Endothelial cell of umbilical vein (primary cell): ENCODE measurements at regions not wholly inside any gene's neighbourhood (a gene's known extent, or its start where the extent isn't known, plus 50 kb on each side); places are given as distances from the start of the nearest gene placed in this dataset.

Experiments used
- BruUV-seq: library from RNA; stranded (reverse); fragments of 400-500 nt; replicated peaks from 2 replicates; lab custom pipeline; 2021; lab: Mats Ljungman, UMichigan
- CTCF ChIA-PET: fragments of 300-600, 350-600 bp; sonication (Branson Sonifier 250); formaldehyde crosslinking; loops from one replicate; lab custom pipeline; 2021; ENCODE audit warnings: antibody characterized with exemption, inconsistent platforms; lab: Charles Lee
- POLR2A ChIA-PET: fragments of 300-600, 350-600 bp; sonication (Branson Sonifier 250); formaldehyde crosslinking; loops from one replicate; lab custom pipeline; 2021; ENCODE audit warnings: antibody characterized with exemption, inconsistent platforms; lab: Charles Lee
- DNase-seq: peaks from one replicate; pipeline ENCODE4 v3.0.0-alpha.2; 2011; ENCODE audit warnings: low read depth, low spot score
- FAIRE-seq: peaks from 2 replicates; lab custom pipeline; 2011; peaks lifted over from hg19 to GRCh38; lab: Jason Lieb, UNC
- H2AFZ ChIP-seq: 2 replicates; pipeline ENCODE4 v1.6.0; 2012; ENCODE audit warnings: low read depth, low read length, control low read depth, inconsistent platforms
- H3K27ac ChIP-seq: 2 replicates; pipeline ENCODE4 v1.5.1; 2011; ENCODE audit warnings: low read depth, mild to moderate bottlenecking, control low read depth, low read length, moderate library complexity; ENCODE audit not compliant: insufficient read depth
- H3K27me3 ChIP-seq, 2 experiments: 2 replicates each; pipeline versions ENCODE4 v1.6.0 to v1.6.1; 2011; ENCODE audit warnings: low read length in 2 of 2, mixed read lengths in 1 of 2; ENCODE audit not compliant: control insufficient read depth in 2 of 2, insufficient read depth in 2 of 2
- H3K36me3 ChIP-seq, 2 experiments: 2 replicates in 1 of 2; 3 replicates in 1 of 2; pipeline ENCODE4 v1.5.1; 2011; ENCODE audit warnings: low read length in 2 of 2, mild to moderate bottlenecking in 1 of 2, moderate library complexity in 1 of 2; ENCODE audit not compliant: control insufficient read depth in 2 of 2, insufficient read depth in 2 of 2; ENCODE audit errors: extremely low read depth in 1 of 2
- H3K4me1 ChIP-seq: 3 replicates; pipeline ENCODE4 v1.5.1; 2011; ENCODE audit warnings: mild to moderate bottlenecking, low read length; ENCODE audit not compliant: control insufficient read depth, insufficient read depth; ENCODE audit errors: extremely low read depth
- H3K4me2 ChIP-seq: 2 replicates; pipeline ENCODE4 v1.6.1; 2011; ENCODE audit warnings: low read length, control low read depth, mixed read lengths; ENCODE audit not compliant: insufficient read depth
- H3K4me3 ChIP-seq, 3 experiments: fragments of 200-600 bp in 1 of 3; sonication (generic), shearing (Covaris generic) in 1 of 3; replicated peaks in 1 of 3; 2 replicates each; pipeline ENCODE4 v1.5.1; 2011 to 2016; ENCODE audit warnings: control low read depth in 3 of 3, low read length in 3 of 3, mild to moderate bottlenecking in 2 of 3, inconsistent platforms in 1 of 3, low read depth in 1 of 3, moderate library complexity in 1 of 3; ENCODE audit not compliant: insufficient read depth in 1 of 3
- H3K79me2 ChIP-seq: 2 replicates; pipeline ENCODE4 v1.6.0; 2012; ENCODE audit warnings: low read length, inconsistent platforms; ENCODE audit not compliant: control insufficient read depth, insufficient read depth
- H3K9ac ChIP-seq: replicated peaks from 2 replicates; pipeline ENCODE3; 2011; ENCODE audit warnings: low read length, control low read depth; ENCODE audit not compliant: insufficient read depth; ENCODE audit errors: extremely low read depth
- H3K9me1 ChIP-seq: replicated peaks from 3 replicates; pipeline ENCODE4 v1.6.0; 2011; ENCODE audit warnings: mild to moderate bottlenecking, low read length; ENCODE audit not compliant: control insufficient read depth, insufficient read depth; ENCODE audit errors: extremely low read depth
- H3K9me3 ChIP-seq: replicated peaks from 2 replicates; pipeline ENCODE4 v1.5.1; 2012; ENCODE audit warnings: low read length, inconsistent platforms; ENCODE audit not compliant: control insufficient read depth, insufficient read depth
- H4K20me1 ChIP-seq: replicated peaks from 2 replicates; pipeline ENCODE3; 2011; ENCODE audit warnings: mild to moderate bottlenecking, low read length; ENCODE audit not compliant: control insufficient read depth, insufficient read depth; ENCODE audit errors: extremely low read depth
- CTCF ChIP-seq, 2 donors: IDR thresholded peaks; 1 replicate in 1 of 2; 2 replicates in 1 of 2; pipeline ENCODE4 v1.5.1; 2011; ENCODE audit warnings: low read length in 2 of 2, mild to moderate bottlenecking in 2 of 2, moderate library complexity in 2 of 2, control low read depth in 1 of 2, inconsistent platforms in 1 of 2, low read depth in 1 of 2; ENCODE audit not compliant: insufficient read depth in 1 of 2; ENCODE audit errors: extremely low read depth in 1 of 2
- EZH2 ChIP-seq: IDR thresholded peaks from 2 replicates; pipeline ENCODE4 v1.6.1; 2012; ENCODE audit warnings: borderline replicate concordance, low read depth, mild to moderate bottlenecking, moderate library complexity, low read length, inconsistent platforms; ENCODE audit not compliant: severe bottlenecking
- FOS ChIP-seq: IDR thresholded peaks from 2 replicates; pipeline ENCODE4 v1.6.1; 2011; ENCODE audit warnings: mild to moderate bottlenecking, low read length, moderate library complexity, borderline replicate concordance; ENCODE audit not compliant: insufficient read depth
- GATA2 ChIP-seq: IDR thresholded peaks from 2 replicates; pipeline ENCODE4 v1.7.0; 2011; ENCODE audit warnings: low read depth, mild to moderate bottlenecking, moderate library complexity, mixed read lengths, low read length; ENCODE audit not compliant: insufficient read length, insufficient read depth
- JUN ChIP-seq: IDR thresholded peaks from 2 replicates; pipeline ENCODE4 v1.6.1; 2011; ENCODE audit warnings: borderline replicate concordance, low read depth; ENCODE audit not compliant: insufficient read length, insufficient read depth
- MAX ChIP-seq: IDR thresholded peaks from 2 replicates; pipeline ENCODE4 v1.6.1; 2011; ENCODE audit not compliant: insufficient read depth, insufficient read length
- MYC ChIP-seq: IDR thresholded peaks from one replicate; pipeline ENCODE4 v1.6.1; 2011; ENCODE audit warnings: mild to moderate bottlenecking, low read depth, low read length
- POLR2A ChIP-seq: IDR thresholded peaks from 2 replicates; pipeline ENCODE4 v1.6.1; 2012; ENCODE audit warnings: low read depth, mild to moderate bottlenecking, control low read depth, low read length
- POLR2AphosphoS5 ChIP-seq: IDR thresholded peaks from 2 replicates; pipeline ENCODE4 v1.6.1; 2012; ENCODE audit warnings: low read depth, mild to moderate bottlenecking, control low read depth, low read length, moderate library complexity; ENCODE audit not compliant: insufficient read depth
- dilution Hi-C: fragments of 300-500 bp; cut with MboI; formaldehyde crosslinking; loops from one replicate; pipeline ENCODE4 v1.15.0; 2019; ENCODE audit warnings: low sequenced_read_pairs; ENCODE audit not compliant: extremely low pct_ligation_motif_present
- intact Hi-C: fragments of 100-400 bp; cut with micrococcal nuclease; formaldehyde crosslinking; loops from one replicate; pipeline ENCODE4 v1.10.0; 2022

GRCh38 chr6:111989743-111990142, 64.2 kb upstream of the CCN6 start:
- dilution Hi-C loops (no loop called here), intact Hi-C loops (no loop called here)
- BruUV-seq, result no TSS peak
- H3K4me1 ChIP-seq, result peaks cover 20% of the 10 kb centered on the region
- no peaks in the 10 kb centered on the region for H3K9me1 ChIP-seq
- no peak overlapping the region for H3K9ac ChIP-seq
- POLR2A ChIA-PET, result no interaction called here
- CTCF ChIA-PET, result interaction anchor here (0.5 to 0.6 kb wide), 2 partner anchors 18 to 54 kb away, joined by 3 read pairs; no protein-coding TSS in a partner anchor
- no peaks in the 10 kb centered on the region for H4K20me1 ChIP-seq
- no peaks in the 10 kb centered on the region for H3K36me3 ChIP-seq
- no peak for TF ChIP-seq GATA2
- no peak overlapping the region for H3K4me2 ChIP-seq
- H3K27me3 ChIP-seq, result no peaks in the 10 kb centered on the region
- no peak overlapping the region for H3K4me3 ChIP-seq
- no peak for FAIRE-seq
- H3K79me2 ChIP-seq, result no peaks in the 10 kb centered on the region
- DNase-seq, result no peak
- H3K9me3 ChIP-seq, result no peaks in the 10 kb centered on the region
- H2AFZ ChIP-seq, result no peak overlapping the region
- no peak overlapping the region for H3K27ac ChIP-seq

- intact Hi-C loops (no loop called here), dilution Hi-C loops (no loop called here)
- Histone ChIP-seq H3K27me3 (no peaks in the 10 kb centered on the region), H2AFZ (no peak overlapping the region), H3K27ac (no peak overlapping the region), H3K4me3 (no peak overlapping the region), H3K4me2 (no peak overlapping the region), H3K79me2 (no peaks in the 10 kb centered on the region), H4K20me1 (no peaks in the 10 kb centered on the region), H3K9ac (no peak overlapping the region), H3K9me1 (no peaks in the 10 kb centered on the region), H3K36me3 (no peaks in the 10 kb centered on the region), H3K9me3 (no peaks in the 10 kb centered on the region), H3K4me1 (peaks cover 20% of the 10 kb centered on the region)
- FAIRE-seq, result no peak
- DNase-seq, result no peak
- BruUV-seq, result no TSS peak
- no peak for TF ChIP-seq POLR2A
- no peak for TF ChIP-seq EZH2
- no peak for TF ChIP-seq MAX
- TF ChIP-seq CTCF (IDR thresholded peaks at IDR 0.05; ENCODE audit: extremely low read depth in 1 of 2, insufficient read depth in 1 of 2, low read depth in 1 of 2, low read length in 2 of 2), result no peak
- no peak for TF ChIP-seq JUN
- TF ChIP-seq MYC, result no peak
- TF ChIP-seq FOS, result no peak
- no peak for TF ChIP-seq POLR2AphosphoS5
- TF ChIP-seq GATA2, result no peak
- ChIA-PET CTCF (interaction anchor here (0.5 to 0.6 kb wide), 2 partner anchors 17 to 53 kb away, joined by 3 read pairs; no protein-coding TSS in a partner anchor), POLR2A (no interaction called here)
These were observed 63.7 kb upstream of the CCN6 start for GRCh38 chr6:111990214-111990613.
